Suppressor macrophage treated with lipopolysaccharide for 1 hour (primary cell): ENCODE measurements at regions not wholly inside any gene's neighbourhood (a gene's known extent, or its start where the extent isn't known, plus 50 kb on each side); places are given as distances from the start of the nearest gene placed in this dataset.
"Not testable (repeated sequence)": the region's sequence is repeated elsewhere in the genome, so short reads cannot be mapped to it uniquely, and the experiment has no call there.

Source experiments
- DNase-seq, 3 donors: peaks; one replicate each; pipeline ENCODE4 v3.0.0-alpha.2; 2020 to 2022

- no peak for DNase-seq
Observed at GRCh38 chr4:159552979-159553768, 450.3 kb downstream of the RAPGEF2 start.

- DNase-seq = no peak
Observed at GRCh38 chr4:159555873-159556272, 453.0 kb downstream of the RAPGEF2 start.

DNA sequence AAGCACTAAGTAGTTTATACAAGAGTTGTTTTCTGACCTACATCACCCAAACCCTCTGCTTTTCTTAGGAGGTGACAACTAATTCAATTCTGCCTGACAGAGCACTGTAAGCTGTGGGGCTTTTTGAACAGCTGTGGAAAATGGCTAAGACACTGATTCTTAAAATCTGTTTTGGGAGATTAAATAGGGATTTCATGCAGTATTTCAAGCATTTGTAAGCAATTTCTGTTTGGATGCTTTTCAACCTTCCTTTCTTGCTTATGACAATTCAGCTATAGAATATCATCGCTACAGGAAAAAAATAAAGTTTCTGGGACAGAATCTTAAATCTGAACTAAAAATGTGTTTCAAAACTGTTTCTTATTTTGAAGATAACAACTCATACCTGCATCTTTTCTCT lies 459.5 kb downstream of the RAPGEF2 start:
- DNase-seq = no peak

DNA sequence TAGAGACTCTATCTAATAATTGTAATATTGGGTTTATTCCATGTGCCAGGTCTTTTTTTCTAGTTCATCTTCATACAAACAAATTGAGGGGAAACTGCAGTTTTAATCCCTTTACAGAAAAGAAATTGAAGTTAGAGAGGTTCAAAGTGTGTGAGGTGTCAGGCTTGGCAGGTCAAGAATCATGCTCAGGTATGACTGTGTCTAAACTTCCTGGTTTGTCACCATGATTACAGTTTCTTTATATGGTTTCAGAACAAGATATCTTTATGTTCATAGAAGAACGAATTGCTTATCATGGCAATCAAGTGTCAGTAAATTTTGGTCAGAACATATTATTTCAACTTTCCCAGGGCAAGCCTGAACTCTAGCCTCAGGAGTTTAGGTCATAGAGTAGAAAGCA lies 460.4 kb downstream of the RAPGEF2 start:
- no peak for DNase-seq

DNA sequence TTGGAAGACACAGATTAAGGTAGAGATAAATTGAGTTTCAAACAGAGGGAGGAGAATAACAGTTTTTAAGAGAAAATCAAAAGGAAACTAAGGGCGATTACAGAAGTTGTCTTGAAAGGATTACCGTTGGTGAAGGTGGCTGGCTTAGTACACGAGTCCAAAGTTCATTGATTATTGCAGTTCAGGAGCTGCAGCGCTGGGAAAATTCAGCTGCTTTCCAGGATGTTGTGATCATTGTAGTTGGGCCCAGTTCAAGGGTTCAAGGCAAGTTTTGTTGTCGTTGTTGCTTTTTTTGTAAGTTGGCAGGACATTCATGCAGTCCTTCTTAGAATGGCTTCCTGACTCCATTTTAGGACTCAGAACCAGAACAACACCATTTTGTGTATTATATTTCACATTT lies 461.7 kb downstream of the RAPGEF2 start:
- DNase-seq = no peak

GRCh38 chr4:159566786-159567185 lies 463.9 kb downstream of the RAPGEF2 start:
- no peak for DNase-seq

- no peak for DNase-seq
Observed at GRCh38 chr4:159577241-159577640, 474.4 kb downstream of the RAPGEF2 start.

- DNase-seq = no peak
Observed at GRCh38 chr4:159582685-159583084, 479.8 kb downstream of the RAPGEF2 start.

- DNase-seq = no peak
Observed at GRCh38 chr4:159592898-159593556, 490.1 kb downstream of the RAPGEF2 start.

DNA sequence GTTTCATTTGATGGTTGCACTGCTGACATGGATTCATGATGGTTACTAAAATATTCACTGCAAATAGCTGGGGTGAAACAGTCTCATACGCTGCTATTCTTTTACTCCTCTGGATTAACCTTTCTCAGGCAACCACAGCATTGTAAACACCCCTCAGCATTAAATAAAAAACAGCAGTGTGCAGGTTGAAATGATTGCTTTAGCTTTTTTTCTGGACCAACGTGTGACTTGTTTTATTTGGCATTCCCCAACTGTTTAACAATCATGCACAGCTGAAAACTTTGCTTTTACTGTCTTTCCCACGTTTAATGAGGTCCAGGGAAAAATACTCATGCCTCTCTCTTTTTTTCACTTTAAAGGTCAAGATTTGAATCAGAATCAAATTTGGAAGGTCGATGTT lies 490.8 kb downstream of the RAPGEF2 start:
- DNase-seq = no peak

DNA sequence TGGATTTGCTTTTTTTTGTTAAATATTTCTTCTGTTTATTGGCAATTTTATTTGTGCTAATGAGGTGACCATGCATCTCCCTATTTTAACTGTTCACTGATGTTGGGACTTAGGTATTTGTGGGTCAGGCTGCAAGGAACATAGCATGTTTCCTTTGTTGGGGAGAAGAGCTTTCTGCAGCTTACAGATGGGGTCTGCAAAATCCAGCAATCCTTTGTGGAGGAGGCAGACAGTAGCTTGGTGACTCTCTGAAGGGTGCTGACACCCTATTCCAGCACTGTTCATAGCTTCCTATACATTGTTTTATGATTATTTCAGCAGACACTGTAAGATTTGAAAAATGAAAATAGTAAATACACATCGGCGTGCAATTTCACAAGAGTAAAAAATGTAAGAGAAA lies 491.7 kb downstream of the RAPGEF2 start:
- DNase-seq = no peak

- not testable (repeated sequence) for DNase-seq
Observed at GRCh38 chr4:159595101-159595500, 492.2 kb downstream of the RAPGEF2 start.

- no peak for DNase-seq
Observed at GRCh38 chr4:159598602-159599001, 495.7 kb downstream of the RAPGEF2 start.

GRCh38 chr4:159600061-159600460 lies 497.2 kb downstream of the RAPGEF2 start:
- DNase-seq = no peak

DNA sequence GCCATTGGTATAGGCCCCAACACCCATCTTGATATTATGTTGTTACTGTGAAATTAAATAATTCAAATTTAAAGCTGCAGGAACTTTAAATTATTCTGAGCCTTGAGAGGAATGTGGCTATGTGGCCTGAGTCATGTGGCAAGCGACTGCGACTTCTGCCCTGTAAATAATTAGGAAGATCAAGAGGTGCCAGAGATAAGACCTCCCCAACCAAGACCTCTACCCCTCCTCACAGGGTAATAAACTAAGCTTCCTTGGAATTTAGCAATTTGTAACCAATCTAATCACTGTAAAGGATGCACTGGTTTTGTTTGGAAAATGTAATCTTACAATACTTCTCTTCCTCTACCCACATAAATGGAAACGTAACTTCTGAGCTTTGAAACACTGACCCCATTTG lies 501.9 kb downstream of the RAPGEF2 start:
- DNase-seq = no peak

GRCh38 chr4:159606835-159607234 lies 504.0 kb downstream of the RAPGEF2 start:
- no peak for DNase-seq

DNA sequence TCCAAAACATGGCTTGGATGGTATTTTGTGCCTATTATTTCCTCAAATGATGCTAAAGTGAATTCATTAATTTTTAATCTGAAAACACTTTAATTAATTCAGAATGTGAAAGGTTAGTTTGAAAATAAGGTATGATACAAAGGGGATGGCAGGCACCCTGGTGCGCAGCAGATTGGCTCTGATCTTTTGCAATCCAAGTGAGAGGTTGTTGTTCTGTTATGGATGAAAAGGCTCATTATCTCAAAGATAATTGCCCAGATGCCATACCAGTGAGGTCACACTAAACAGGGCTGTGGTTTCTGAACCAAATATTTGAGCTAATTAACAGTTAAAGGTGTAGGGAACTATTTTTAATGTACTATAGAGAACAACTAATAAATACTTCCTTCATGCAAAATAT lies 504.9 kb downstream of the RAPGEF2 start:
- no peak for DNase-seq

DNA sequence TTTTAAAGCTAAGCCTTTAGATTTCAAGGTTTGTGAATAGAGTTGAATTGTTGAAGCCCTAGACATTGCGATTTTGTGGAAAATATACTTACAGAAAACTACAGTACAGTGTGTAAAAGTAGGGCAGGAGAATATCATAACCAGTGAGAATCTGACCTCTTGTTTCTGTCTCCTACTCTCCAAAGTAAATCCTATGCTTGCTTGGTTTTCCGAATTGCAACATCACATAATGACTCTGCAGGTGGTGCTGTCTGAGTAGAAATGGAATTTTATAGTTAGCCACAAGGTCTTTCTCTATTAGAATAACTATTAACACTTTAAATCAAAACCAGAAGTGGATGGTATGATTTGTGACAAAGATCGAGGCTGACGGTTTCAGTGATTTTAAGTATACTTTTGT lies 505.6 kb downstream of the RAPGEF2 start:
- DNase-seq = no peak

GRCh38 chr4:159632031-159632430 lies 529.2 kb downstream of the RAPGEF2 start:
- no peak for DNase-seq

DNA sequence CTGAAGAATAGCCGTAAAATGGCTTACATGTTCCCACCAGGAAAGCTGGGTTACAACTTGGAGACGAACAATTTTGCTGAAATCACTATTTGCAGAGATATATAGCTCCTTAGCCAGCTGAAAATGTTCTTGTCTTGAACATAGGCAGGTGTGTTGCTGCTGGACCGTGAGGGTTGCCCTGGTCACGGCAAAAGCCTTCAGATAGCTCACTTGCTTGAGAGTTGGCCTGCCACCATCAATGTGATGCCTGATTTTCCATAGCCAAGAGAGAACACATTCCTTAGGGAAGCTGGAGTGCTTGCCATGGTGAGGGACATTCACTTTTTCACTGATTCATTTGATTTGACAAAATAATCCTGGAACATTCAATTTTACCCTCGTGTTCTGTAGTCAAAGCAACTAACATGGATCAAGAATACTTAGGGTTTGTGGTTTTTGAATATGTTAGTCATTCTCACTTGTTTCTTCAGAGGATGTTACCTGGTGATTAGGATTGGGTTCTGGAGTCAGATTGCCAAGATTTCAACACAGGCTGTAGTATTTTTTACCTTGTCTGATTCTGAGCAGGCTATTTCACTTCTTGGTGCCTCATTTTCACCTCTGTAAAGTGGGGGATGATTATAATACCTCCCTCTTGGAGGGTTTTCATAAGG lies 536.9 kb downstream of the RAPGEF2 start:
- DNase-seq = no peak

DNA sequence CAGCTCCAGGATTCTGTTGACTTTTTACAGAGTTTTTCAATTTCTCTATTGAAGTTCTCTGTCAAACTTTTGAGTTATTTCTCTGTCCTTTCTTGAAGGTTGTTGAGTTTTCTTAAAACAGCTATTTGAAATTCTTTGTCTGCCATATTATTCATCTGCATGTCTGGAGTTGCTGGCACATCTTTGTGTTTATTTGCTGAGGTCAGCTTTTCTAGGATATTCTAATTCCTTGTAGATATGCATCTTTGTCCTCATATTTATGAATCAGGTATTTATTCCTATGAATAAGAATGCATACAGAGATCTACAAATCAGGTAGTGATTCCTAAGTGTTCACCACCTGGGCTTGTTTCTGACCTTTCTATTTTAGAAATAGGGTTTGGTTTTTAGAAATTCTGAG lies 546.4 kb downstream of the RAPGEF2 start:
- no peak for DNase-seq

DNA sequence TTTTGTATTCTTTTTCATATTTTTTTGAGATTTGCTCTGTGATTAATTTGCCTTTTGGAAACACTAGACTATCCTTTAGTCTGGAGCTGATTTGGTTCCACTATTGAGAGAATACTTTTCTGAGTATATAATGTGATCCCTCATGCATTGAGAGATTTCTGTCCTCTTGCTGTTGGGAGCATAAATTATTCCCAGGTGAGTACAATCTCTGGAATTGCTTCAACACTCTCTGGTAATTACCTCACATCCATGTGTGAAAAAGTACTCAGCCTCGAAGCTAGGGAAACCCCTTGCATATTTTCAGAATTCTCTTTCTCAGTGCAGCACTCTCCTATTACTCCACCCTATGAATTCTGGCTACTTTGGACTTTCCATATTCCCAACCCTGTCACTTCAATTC lies 550.0 kb downstream of the RAPGEF2 start:
- DNase-seq = no peak

DNA sequence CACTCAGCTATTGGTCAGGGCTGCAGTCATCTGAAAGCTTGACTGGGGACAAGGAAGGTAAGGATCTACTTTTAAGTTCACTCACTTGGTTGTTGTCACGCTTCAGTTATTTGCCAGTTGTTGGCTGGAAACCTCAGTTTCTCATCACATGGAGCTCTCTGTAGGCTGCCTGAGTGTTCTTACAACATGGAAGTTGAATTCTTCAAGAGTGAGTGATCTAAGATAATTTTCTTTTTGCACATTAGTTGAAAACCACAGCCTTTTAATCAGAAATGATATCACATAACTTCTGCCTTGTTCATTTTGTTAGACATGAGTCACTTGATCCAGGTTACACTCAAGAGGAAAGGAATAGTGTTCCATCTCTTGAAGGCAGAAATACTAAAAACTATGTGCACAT lies 552.7 kb downstream of the RAPGEF2 start:
- DNase-seq = no peak

DNA sequence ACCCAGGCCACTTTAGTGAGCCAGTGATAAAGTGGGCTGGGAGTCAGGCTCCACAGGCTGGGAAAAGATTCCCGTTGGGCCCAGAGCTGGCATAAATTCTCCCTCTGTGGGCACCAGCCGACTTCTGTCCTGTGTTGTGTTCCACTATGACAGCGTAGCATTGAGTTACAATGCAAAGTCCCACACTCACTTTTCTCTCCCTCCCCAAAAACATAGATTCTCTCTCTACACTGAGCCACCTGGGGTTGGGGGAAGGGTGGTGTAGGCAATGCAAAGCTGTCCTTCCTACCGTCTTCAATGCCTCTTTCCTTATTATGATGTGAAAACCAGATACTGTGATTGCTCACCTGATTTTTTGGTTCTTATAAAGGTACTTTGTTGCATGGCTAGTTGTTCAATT lies 566.2 kb downstream of the RAPGEF2 start:
- no peak for DNase-seq
